ENCODE measurements at regions not wholly inside any gene's neighbourhood (a gene's known extent, or its start where the extent isn't known, plus 50 kb on each side); places are given as distances from the start of the nearest gene placed in this dataset.

GRCh38 chr5:159735036-159735435 lies 181.2 kb upstream of the ADRA1B start:
- no peak for TF ChIP-seq CTCF (IDR thresholded peaks at IDR 0.05)

GRCh38 chr5:159735749-159736660 lies 180.3 kb upstream of the ADRA1B start:
- TF ChIP-seq CTCF (IDR thresholded peaks at IDR 0.05) = no peak

- no peak for TF ChIP-seq CTCF (IDR thresholded peaks at IDR 0.05)
Observed at GRCh38 chr5:159736844-159737243, 179.4 kb upstream of the ADRA1B start.

GRCh38 chr5:159737263-159737662 lies 179.0 kb upstream of the ADRA1B start:
- TF ChIP-seq CTCF (IDR thresholded peaks at IDR 0.05) = no peak

- no peak for TF ChIP-seq CTCF (IDR thresholded peaks at IDR 0.05)
Observed at GRCh38 chr5:159741829-159742322, 174.4 kb upstream of the ADRA1B start.

- no peak for TF ChIP-seq CTCF (IDR thresholded peaks at IDR 0.05)
Observed at GRCh38 chr5:159743234-159743633, 173.0 kb upstream of the ADRA1B start.

GRCh38 chr5:159746707-159747106 lies 169.6 kb upstream of the ADRA1B start:
- TF ChIP-seq CTCF (IDR thresholded peaks at IDR 0.05) = no peak

Data from LNCAP (cell line).